Stimulated activated naive CD8-positive, alpha-beta T cell treated with anti-CD3 and anti-CD28 coated beads, Interleukin-15, Interleukin-2, amounts not matched to agents 100 U/mL and 50 U/mL, for 24 hours (primary cell): ENCODE measurements at regions not wholly inside any gene's neighbourhood (a gene's known extent, or its start where the extent isn't known, plus 50 kb on each side); places are given as distances from the start of the nearest gene placed in this dataset.
"Not testable (repeated sequence)": the region's sequence is repeated elsewhere in the genome, so short reads cannot be mapped to it uniquely, and the experiment has no call there.

Experiments used
- ATAC-seq: fragments of 150-1000 bp; cut with Tn5 transposase; one replicate; pipeline ENCODE4 v1.10.0; 2021
- DNase-seq: peaks from one replicate; pipeline ENCODE4 v3.0.0; 2021

DNA sequence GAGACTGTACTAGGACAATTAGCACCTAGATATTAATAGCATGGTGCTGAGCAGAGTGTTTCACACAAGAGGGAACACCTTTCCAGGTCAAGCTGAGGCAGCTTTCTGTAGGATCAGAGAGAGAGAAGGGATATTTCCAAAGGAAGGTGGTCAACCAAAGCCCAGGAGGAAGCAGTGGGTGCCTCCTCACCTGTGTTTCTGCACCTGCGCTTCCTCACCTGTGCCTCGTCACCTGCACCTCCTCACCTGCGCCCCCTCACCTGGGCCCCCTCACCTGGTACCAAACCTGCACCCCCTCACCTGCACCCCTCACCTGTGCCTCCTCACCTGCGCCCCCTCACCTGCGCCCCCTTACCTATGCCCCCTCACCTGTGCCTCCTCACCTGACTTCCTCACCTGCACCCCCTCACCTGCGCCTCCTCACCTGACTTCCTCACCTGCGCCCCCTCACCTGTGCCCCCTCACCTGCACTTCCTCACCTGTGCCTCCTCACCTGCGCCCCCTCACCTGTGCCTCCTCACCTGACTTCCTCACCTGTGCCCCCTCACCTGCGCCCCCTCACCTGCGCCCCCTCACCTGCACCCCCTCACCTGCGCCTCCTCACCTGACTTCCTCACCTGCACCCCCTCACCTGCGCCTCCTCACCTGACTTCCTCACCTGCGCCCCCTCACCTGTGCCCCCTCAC, 67.9 kb downstream of the TTLL2 start:
- no peak for ATAC-seq
- no peak for DNase-seq

DNA sequence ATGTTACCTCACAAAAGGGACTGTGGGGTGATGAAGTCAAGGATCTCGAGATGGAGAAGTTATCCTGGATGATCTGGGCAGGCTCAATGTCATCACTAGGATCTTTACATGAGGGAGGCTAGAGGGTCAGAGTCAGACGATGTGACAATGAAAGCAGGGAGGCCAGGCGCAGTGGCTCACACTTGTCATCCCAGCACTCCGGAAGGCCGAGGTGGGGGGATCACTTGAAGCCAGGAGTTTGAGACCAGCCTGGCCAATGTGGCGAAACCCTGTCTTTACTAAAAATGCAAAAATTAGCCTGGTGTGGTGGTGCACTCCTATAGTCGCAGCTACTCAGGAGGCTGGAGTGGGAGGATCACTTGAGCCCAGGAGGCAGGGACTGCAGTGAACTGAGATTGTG, 68.8 kb downstream of the TTLL2 start:
- DNase-seq (no peak), ATAC-seq (no peak)

GRCh38 chr6:167394339-167394738, 69.5 kb downstream of the TTLL2 start:
- ATAC-seq (no peak), DNase-seq (no peak)

GRCh38 chr6:167394820-167395219, 69.9 kb downstream of the TTLL2 start:
- DNase-seq (no peak), ATAC-seq (no peak)

DNA sequence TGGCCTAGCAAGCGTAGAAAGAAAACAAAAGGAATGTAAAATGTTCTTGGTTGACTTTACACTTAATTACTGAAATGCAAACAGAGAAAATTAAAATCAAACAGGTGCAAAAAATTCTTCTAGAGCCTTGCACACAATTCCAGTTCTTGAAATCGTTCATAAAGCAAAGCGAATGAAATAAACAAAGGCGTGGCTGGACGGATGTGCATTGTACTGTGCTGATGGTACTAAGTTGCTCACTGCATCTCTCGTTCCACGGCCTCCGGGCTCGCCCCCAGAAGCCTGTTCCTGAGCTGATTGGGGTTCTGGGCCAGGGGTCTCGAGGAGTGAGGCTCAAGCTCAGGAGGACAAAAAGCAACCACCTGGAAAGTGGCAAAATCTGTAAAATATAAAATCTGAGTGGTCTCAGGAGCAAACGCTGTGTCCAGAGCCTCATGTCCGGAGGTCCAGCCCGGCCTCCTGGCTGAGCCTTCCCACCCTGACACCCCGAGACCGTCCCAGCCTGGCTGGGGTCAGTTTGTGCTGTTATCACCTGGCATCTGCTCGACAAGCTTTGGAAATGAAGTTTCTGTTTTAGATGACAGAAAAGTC, 71.3 kb downstream of the TTLL2 start:
- DNase-seq (no peak), ATAC-seq (no peak)

- ATAC-seq: no peak
- no peak for DNase-seq
These were observed 72.0 kb downstream of the TTLL2 start for GRCh38 chr6:167396659-167397490.

GRCh38 chr6:167397712-167398111, 72.8 kb downstream of the TTLL2 start:
- ATAC-seq: no peak
- no peak for DNase-seq

- no peak for ATAC-seq
- no peak for DNase-seq
These were observed 73.5 kb downstream of the TTLL2 start for GRCh38 chr6:167398214-167399050.

DNA sequence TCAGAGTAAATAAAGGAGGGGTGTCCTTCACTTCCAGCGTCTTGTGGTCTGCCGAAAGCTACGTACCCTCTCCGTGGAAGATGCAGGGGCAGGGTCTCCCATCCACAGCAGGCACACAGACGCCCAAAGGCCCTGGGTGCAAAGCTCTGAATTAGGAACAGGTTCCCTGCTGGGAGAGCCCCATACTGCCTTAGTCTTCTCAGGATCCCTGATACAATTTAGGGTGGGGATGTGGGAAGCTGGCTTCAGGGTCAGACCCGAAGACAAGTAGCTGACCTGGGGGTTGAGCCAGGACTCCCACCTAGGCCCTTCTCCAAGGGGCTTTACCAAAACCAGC, 74.1 kb downstream of the TTLL2 start:
- DNase-seq (no peak), ATAC-seq (no peak)

DNA sequence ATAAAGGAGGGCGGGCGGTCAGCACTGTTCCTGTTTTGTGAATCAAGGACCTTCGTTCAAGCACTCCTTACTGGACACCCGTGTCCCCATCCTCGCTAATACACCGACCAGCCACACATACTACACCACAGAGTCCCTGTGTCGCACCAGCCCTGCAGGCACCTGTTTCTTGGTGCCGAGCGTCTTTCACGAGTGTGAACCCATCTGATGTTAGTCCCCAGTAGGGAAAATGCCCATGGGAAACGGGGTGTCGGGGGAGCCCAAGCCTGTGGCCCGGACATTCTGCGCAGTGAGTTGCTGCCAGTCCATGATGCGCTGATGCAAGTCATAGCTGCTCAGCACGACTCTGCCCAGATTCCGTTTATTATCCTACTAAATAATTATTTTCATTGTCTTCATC, 74.7 kb downstream of the TTLL2 start:
- ATAC-seq: no peak
- no peak for DNase-seq

DNA sequence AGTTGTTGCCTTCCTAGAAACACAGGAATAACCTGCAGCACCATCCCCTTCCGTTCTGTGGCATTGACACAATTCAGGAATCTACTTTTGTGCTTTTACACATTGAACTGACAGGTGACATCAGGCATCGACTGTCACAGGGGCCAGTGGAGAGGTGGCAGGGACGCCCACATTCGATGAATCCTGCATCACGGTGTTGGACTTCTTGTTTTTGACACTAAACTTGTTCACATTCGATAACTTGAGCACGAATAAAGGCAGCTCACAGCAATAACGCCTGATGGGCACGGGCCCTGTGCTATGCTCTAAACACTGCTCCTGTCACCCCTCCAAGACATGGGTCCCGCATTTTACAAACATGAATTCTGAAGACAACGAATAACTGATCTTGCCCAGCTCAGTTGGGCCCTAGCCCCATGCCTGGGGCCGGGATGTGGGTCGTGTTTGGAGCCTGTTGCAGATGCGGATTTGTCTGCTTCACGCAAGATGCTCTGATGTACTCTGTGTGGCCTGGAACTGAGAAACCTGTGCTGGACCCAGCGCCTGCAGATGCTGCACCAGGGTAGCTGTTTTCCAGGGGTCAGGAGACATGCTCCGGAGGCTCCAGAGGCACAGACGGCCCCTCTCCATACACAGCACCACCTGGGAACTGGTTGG, 75.7 kb downstream of the TTLL2 start:
- DNase-seq: no peak
- ATAC-seq: no peak

DNA sequence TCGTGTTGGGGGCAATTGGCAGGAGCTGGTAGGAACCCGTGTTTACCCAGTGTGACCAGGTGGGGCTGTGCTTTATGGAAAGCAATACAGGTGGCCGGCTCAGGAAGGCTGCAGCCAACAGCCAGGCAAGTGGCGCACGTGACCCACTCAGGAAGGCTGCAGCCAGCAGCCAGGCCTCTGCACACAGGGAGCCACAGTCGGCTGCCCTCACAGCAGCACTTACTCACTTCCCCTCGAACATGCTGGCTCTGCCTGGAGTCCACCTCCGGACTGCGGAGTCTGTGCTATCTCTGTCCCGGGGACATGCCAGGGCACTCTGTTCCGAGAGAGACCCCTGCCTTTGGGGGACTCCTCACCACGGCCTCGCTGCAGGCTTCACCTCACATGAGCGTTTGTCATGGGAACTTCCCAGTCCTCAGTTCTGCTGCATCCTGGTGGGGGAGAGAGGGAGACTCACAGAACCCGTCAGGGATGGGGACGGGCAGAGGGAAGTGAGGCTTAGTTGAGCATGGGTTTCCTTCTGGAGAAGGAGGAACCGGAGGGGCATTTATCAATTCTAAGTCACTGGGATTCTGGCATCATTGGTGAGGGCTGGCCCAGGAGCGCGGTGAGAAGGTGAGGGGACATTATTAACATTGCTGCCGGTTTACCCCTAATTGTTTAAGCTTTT, 76.8 kb downstream of the TTLL2 start:
- DNase-seq (no peak), ATAC-seq (no peak)

DNA sequence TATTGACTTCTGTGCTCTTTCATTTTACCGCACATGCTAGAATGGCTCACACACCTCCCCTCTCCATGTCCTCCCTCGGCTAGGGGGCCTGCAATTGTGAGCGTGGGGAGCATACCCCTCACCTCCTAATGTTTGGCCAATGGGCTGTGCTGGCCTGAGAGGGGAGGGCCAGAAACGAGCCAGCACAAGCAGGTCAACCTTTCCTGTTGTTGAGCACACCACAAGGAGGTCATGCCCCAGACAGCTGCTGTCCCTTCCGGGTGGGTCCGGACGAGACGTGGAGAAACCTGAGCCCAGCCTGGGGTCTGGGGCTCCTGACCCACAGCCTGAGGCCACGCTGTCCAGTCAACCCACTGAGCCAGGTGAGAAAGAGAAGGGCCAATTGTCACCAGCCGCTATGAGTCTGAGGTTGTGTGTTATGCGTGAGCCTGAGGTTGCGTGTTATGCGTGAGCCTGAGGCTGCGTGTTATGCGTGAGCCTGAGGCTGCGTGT, 77.4 kb downstream of the TTLL2 start:
- ATAC-seq (no peak), DNase-seq (no peak)

DNA sequence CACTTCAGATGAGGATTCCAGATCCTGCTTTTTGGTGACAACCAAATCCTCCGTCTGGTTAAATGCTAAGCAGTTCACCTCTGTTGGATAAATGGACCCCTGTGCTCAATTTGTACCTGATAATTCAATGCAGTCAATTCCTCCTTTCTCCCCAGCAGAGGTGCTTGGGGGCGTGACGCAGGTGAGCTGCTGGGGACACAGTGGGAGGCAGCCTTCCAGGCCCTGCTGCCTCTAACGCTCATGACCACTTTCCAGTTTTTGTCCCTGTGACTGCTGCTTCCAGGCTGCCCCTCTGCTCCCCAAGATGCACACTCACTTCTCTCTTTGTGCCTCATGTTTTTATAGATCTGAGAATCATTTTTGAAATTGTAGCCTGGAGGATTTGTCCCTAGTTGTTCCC, 78.5 kb downstream of the TTLL2 start:
- ATAC-seq: no peak
- DNase-seq: no peak

DNA sequence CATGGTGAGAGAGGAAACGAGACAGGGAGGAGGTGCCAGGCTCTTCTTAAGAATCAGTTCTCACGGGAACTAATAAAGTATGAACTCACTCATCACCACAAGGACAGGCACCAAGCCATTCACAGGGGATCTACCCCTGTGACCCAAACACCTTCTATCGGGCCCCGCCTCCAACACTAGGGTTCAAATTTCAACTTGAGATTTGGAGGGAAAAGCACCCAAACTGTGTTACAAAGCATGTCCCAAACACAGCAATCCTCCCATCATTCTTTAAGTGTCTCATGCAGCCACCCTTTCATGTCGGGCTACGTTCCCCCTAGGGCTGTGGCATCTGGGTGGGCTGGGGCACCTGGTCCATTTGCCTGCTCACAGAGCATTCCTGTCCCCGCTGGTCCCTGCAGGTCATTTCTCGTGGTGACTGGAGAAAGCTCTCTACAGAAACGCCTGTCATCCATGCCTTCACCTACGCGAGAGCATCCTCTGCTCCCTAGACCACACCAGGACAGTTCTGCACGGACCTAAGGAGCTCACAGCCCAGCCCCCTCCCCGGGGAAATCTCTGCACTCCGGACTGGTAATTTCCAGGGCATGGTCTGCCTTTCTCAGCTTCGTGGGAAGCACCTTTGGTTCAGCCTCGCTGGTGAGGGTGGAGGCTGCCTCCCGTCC, 79.6 kb downstream of the TTLL2 start:
- DNase-seq: no peak
- ATAC-seq: no peak

DNA sequence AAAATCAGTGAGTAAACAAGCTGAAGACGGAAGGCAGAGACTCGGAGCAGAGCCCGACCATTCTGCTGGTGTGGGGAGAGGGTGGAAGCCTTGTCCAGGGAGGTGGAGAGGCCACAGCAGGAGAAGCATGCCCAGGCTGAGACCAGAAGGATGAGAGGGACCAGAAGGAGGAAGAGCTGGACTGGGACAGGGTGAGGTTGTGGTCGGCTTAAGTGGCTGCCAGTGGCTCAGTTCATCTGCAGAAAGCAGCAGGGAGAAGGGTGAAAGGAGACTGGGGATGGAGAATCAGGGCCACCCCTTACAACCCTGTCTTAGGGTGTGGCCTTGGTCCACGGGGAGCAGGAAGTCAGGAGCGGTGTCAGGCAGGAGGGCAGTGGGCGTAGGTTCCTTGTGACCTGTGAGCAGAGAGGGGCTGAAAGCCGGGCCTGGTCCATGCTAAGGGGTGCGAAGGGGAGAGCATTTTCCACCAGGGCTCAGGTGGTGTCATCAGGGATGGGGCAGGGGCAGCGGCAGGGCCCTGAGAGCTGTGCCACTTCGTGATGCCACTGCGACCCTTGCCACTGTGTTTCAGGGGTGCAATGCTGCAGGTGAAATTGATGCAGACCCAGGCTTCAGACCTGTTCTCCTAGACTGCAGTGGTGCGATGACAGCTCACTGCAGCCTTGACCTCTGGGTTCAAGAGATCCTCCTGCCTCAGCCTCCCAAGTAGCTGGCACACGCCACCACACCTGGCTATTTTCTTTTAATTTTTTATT, 81.1 kb downstream of the TTLL2 start:
- ATAC-seq: no peak

DNA sequence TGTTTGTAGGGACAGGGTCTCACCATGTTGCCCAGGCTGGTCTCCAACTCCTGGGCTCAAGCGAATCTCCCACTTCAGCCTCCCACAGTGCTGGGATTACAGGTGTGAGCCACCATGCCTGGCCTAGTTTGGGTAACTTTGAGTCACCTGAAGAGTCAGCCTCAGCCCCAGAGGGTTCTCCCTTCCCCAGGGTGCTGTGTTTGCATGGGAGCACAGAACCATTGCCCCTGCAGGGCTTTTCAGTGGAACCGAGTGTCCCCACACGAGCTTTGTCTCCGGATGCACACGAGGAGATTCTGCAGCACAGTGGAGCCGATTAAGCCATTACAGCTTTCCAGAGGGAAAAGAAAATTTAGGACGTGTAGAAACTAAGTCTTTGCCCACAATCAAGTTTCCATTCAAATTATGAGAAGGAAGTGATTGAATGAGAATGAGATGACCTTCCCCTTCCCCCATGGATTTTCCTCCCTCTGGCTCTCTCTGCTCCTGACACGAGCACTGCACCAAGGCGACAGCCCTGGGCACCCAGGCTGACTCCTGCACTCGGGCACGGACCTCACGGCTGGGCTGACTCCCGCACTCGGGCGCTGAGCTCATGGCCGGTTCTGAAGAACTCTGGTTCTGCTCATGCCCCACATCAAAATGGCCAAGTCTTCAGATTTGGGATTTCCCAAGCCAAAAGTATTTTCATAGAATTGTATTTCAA, 81.8 kb downstream of the TTLL2 start:
- not testable (repeated sequence) for ATAC-seq

More for the DNA sequence above, 81.1 kb downstream of the TTLL2 start:
- no peak for DNase-seq

GRCh38 chr6:167407239-167408064, 82.6 kb downstream of the TTLL2 start:
- DNase-seq (no peak), ATAC-seq (no peak)

More for the DNA sequence above, 81.8 kb downstream of the TTLL2 start:
- not testable (repeated sequence) for DNase-seq
